Glomerular visceral epithelial cell (primary cell): ENCODE measurements at regions not wholly inside any gene's neighbourhood (a gene's known extent, or its start where the extent isn't known, plus 50 kb on each side); places are given as distances from the start of the nearest gene placed in this dataset.

ENCODE experiments used
- DNase-seq: peaks from one replicate; pipeline ENCODE4 v3.0.0-alpha.2; 2016; ENCODE audit errors: extremely low spot score

GRCh38 chr7:46879783-46880182 is 702.1 kb downstream of the TNS3 start:
- DNase-seq = no peak

GRCh38 chr7:46871516-46871915 is 710.4 kb downstream of the TNS3 start:
- no peak for DNase-seq

- no peak for DNase-seq
These were observed 717.2 kb downstream of the TNS3 start for GRCh38 chr7:46864716-46865115.

GRCh38 chr7:46859963-46860475 is 721.9 kb downstream of the TNS3 start:
- peak; percentile 12 for DNase-seq

- no peak for DNase-seq
These were observed 726.1 kb downstream of the TNS3 start for GRCh38 chr7:46855851-46856250.

GRCh38 chr7:46854958-46855473 is 726.9 kb downstream of the TNS3 start:
- DNase-seq = peak; percentile 30

GRCh38 chr7:46853451-46853850 is 728.5 kb downstream of the TNS3 start:
- DNase-seq = no peak

- DNase-seq = no peak
These were observed 729.1 kb downstream of the TNS3 start for GRCh38 chr7:46852795-46853194.

- no peak for DNase-seq
These were observed 731.2 kb downstream of the TNS3 start for GRCh38 chr7:46850563-46851330.

- no peak for DNase-seq
These were observed 733.0 kb downstream of the TNS3 start for GRCh38 chr7:46848944-46849343.

GRCh38 chr7:46848311-46848710 is 733.6 kb downstream of the TNS3 start:
- no peak for DNase-seq

GRCh38 chr7:46847126-46847525 is 734.8 kb downstream of the TNS3 start:
- DNase-seq = peak; percentile 7

- peak; percentile 42 for DNase-seq
These were observed 737.4 kb downstream of the TNS3 start for GRCh38 chr7:46844486-46844885.

GRCh38 chr7:46841248-46841647 is 740.7 kb downstream of the TNS3 start:
- no peak for DNase-seq

GRCh38 chr7:46839651-46840050 is 742.3 kb downstream of the TNS3 start:
- DNase-seq = peak; percentile 18

- DNase-seq = no peak
These were observed 743.4 kb downstream of the TNS3 start for GRCh38 chr7:46838463-46838862.

- DNase-seq = no peak
These were observed 746.4 kb downstream of the TNS3 start for GRCh38 chr7:46835556-46835955.

- DNase-seq = no peak
These were observed 747.0 kb downstream of the TNS3 start for GRCh38 chr7:46834921-46835320.

- DNase-seq = no peak
These were observed 748.7 kb downstream of the TNS3 start for GRCh38 chr7:46833197-46833596.

- DNase-seq = no peak
These were observed 749.8 kb downstream of the TNS3 start for GRCh38 chr7:46832136-46832535.

GRCh38 chr7:46819819-46820218 is 762.1 kb downstream of the TNS3 start:
- DNase-seq = no peak

- DNase-seq = no peak
These were observed 767.2 kb downstream of the TNS3 start for GRCh38 chr7:46814516-46815250.
